Parathyroid adenoma (tissue), 2 donors: ENCODE measurements at regions not wholly inside any gene's neighbourhood (a gene's known extent, or its start where the extent isn't known, plus 50 kb on each side); places are given as distances from the start of the nearest gene placed in this dataset.

Experiments
- H2AFZ ChIP-seq: fragments of 300-600 bp; sonication (generic); one replicate; pipeline ENCODE4 v1.7.0; 2017; ENCODE audit warnings: antibody characterized with exemption, mild to moderate bottlenecking
- H3K27ac ChIP-seq: fragments of 300-600 bp; sonication (generic); one replicate; pipeline ENCODE4 v1.7.0; 2017
- H3K27me3 ChIP-seq: fragments of 300-600 bp; sonication (generic); one replicate; pipeline ENCODE4 v1.7.0; 2017; ENCODE audit warnings: low read length; ENCODE audit not compliant: control insufficient read depth, insufficient read depth
- H3K36me3 ChIP-seq: fragments of 300-600 bp; sonication (generic); one replicate; pipeline ENCODE4 v1.7.0; 2017; ENCODE audit warnings: low read length; ENCODE audit not compliant: control insufficient read depth, insufficient read depth
- H3K4me1 ChIP-seq: fragments of 300-600 bp; sonication (generic); one replicate; pipeline ENCODE4 v1.7.0; 2017; ENCODE audit warnings: control low read depth
- H3K4me2 ChIP-seq: fragments of 300-600 bp; sonication (generic); one replicate; pipeline ENCODE4 v1.7.0; 2017; ENCODE audit warnings: low read length
- H3K4me3 ChIP-seq: fragments of 300-600 bp; sonication (generic); one replicate; pipeline ENCODE4 v1.7.0; 2017; ENCODE audit warnings: low read depth, low read length
- H3K79me2 ChIP-seq: fragments of 300-600 bp; sonication (generic); one replicate; pipeline ENCODE4 v1.7.0; 2017; ENCODE audit warnings: control low read depth
- H3K9ac ChIP-seq: fragments of 300-600 bp; sonication (generic); one replicate; pipeline ENCODE4 v1.7.0; 2017; ENCODE audit warnings: mild to moderate bottlenecking
- H3K9me3 ChIP-seq: fragments of 300-600 bp; sonication (generic); one replicate; pipeline ENCODE4 v1.7.0; 2017; ENCODE audit warnings: low read length; ENCODE audit not compliant: control insufficient read depth
- CTCF ChIP-seq: fragments of 300-600 bp; sonication (generic); IDR thresholded peaks from one replicate; pipeline ENCODE4 v1.7.0; 2017; ENCODE audit warnings: antibody characterized with exemption, mild to moderate bottlenecking
- donor health status: primary hyperparathyroidism.

- Histone ChIP-seq H3K27me3 (no peaks in the 10 kb centered on the region), H3K27ac (no peak overlapping the region), H3K4me3 (no peak overlapping the region), H2AFZ (no peak overlapping the region), H3K4me2 (no peak overlapping the region), H3K4me1 (no peaks in the 10 kb centered on the region), H3K36me3 (no peaks in the 10 kb centered on the region), H3K9me3 (no peaks in the 10 kb centered on the region), H3K79me2 (no peaks in the 10 kb centered on the region), H3K9ac (no peak overlapping the region)
- TF ChIP-seq CTCF, result no peak
Measured at GRCh38 chr9:108310202-108310601, 545.6 kb downstream of the ACTL7B start.

GRCh38 chr9:108300306-108301287, 555.2 kb downstream of the ACTL7B start:
- no peak for TF ChIP-seq CTCF
- Histone ChIP-seq H2AFZ (no peak overlapping the region), H3K9me3 (no peaks in the 10 kb centered on the region), H3K36me3 (no peaks in the 10 kb centered on the region), H3K4me3 (no peak overlapping the region), H3K4me2 (no peak overlapping the region), H3K9ac (no peak overlapping the region), H3K27me3 (no peaks in the 10 kb centered on the region), H3K27ac (no peak overlapping the region), H3K79me2 (no peaks in the 10 kb centered on the region), H3K4me1 (no peaks in the 10 kb centered on the region)

GRCh38 chr9:108297073-108297472, 558.7 kb downstream of the ACTL7B start:
- Histone ChIP-seq H3K27ac (no peak overlapping the region), H3K27me3 (no peaks in the 10 kb centered on the region), H3K9ac (no peak overlapping the region), H3K4me3 (no peak overlapping the region), H3K4me2 (no peak overlapping the region), H3K4me1 (no peaks in the 10 kb centered on the region), H2AFZ (no peak overlapping the region), H3K36me3 (no peaks in the 10 kb centered on the region), H3K79me2 (no peaks in the 10 kb centered on the region), H3K9me3 (no peaks in the 10 kb centered on the region)
- TF ChIP-seq CTCF, result no peak

GRCh38 chr9:108296056-108296455, 559.7 kb downstream of the ACTL7B start:
- no peaks in the 10 kb centered on the region for H3K27me3 ChIP-seq
- no peaks in the 10 kb centered on the region for H3K79me2 ChIP-seq
- H3K9ac ChIP-seq, result no peak overlapping the region
- TF ChIP-seq CTCF, result no peak
- no peak overlapping the region for H3K4me3 ChIP-seq
- no peaks in the 10 kb centered on the region for H3K4me1 ChIP-seq
- no peaks in the 10 kb centered on the region for H3K9me3 ChIP-seq
- H3K4me2 ChIP-seq, result no peak overlapping the region
- H2AFZ ChIP-seq, result no peak overlapping the region
- no peaks in the 10 kb centered on the region for H3K36me3 ChIP-seq
- no peak overlapping the region for H3K27ac ChIP-seq

GRCh38 chr9:108291586-108291932, 564.2 kb downstream of the ACTL7B start:
- Histone ChIP-seq H3K79me2 (no peaks in the 10 kb centered on the region), H2AFZ (no peak overlapping the region), H3K36me3 (no peaks in the 10 kb centered on the region), H3K27ac (no peak overlapping the region), H3K4me3 (no peak overlapping the region), H3K9me3 (no peaks in the 10 kb centered on the region), H3K4me1 (no peaks in the 10 kb centered on the region), H3K4me2 (no peak overlapping the region), H3K9ac (no peak overlapping the region), H3K27me3 (no peaks in the 10 kb centered on the region)
- no peak for TF ChIP-seq CTCF
